ENCODE measurements at regions not wholly inside any gene's neighbourhood (a gene's known extent, or its start where the extent isn't known, plus 50 kb on each side); places are given as distances from the start of the nearest gene placed in this dataset.

DNA sequence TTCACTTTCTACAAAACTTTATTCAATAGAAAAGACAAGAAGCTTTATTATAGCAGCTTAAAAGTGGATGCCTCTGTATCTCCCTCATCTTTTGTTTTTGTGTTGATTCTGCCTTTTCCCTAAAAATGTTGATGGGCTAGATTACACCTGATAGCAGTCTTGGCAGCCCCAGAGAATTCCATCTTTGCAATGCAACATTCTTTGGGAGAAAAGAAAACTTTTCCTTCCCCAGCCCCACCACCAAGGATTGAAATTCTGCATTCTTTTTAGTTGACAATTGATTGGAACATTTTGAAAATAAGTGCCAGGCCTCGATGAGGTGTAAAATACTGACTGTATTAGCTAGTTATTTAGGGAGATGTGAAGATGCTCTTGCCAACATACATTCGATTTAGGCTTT lies 306.8 kb upstream of the G2E3 start:
- TF ChIP-seq CTCF (IDR thresholded peaks at IDR 0.05) (no peak), POLR2A (IDR thresholded peaks at IDR 0.05) (no peak)

Data from esophagus squamous epithelium (tissue), 4 donors.